Immature natural killer cell (primary cell): ENCODE measurements at regions not wholly inside any gene's neighbourhood (a gene's known extent, or its start where the extent isn't known, plus 50 kb on each side); places are given as distances from the start of the nearest gene placed in this dataset.

Experiments used
- DNase-seq, 3 donors: peaks; one replicate each; pipeline ENCODE4 v3.0.0; 2022; ENCODE audit warnings: mixed read lengths in 1 of 3
- H3K27ac Mint-ChIP-seq, 6 donors: one replicate each; pipeline ENCODE4 v1.8.0; 2020; ENCODE audit warnings: mixed read lengths in 6 of 6, mild to moderate bottlenecking in 5 of 6, inconsistent platforms in 4 of 6, moderate library complexity in 3 of 6
- H3K27me3 Mint-ChIP-seq, 3 donors: one replicate each; pipeline ENCODE4 v1.8.0; 2020 to 2021; ENCODE audit warnings: low read depth in 3 of 3, mild to moderate bottlenecking in 3 of 3, mixed read lengths in 3 of 3, moderate library complexity in 3 of 3, inconsistent platforms in 1 of 3
- H3K36me3 Mint-ChIP-seq, 3 donors: one replicate each; pipeline ENCODE4 v1.8.0; 2020; ENCODE audit warnings: mixed read lengths in 3 of 3, inconsistent platforms in 2 of 3, mild to moderate bottlenecking in 2 of 3
- H3K4me1 Mint-ChIP-seq, 2 donors: one replicate each; pipeline ENCODE4 v1.8.0; 2020; ENCODE audit warnings: inconsistent platforms in 2 of 2, mild to moderate bottlenecking in 2 of 2, mixed read lengths in 2 of 2, moderate library complexity in 1 of 2
- H3K4me3 Mint-ChIP-seq, 5 donors: one replicate each; pipeline ENCODE4 v1.8.0; 2020; ENCODE audit warnings: mild to moderate bottlenecking in 5 of 5, mixed read lengths in 5 of 5, inconsistent platforms in 3 of 5, moderate library complexity in 3 of 5
- H3K9me3 Mint-ChIP-seq, 6 donors: one replicate each; pipeline ENCODE4 v1.8.0; 2020; ENCODE audit warnings: mild to moderate bottlenecking in 6 of 6, mixed read lengths in 6 of 6, inconsistent platforms in 4 of 6, moderate library complexity in 3 of 6

- no peaks in the 10 kb centered on the region for H3K36me3 Mint-ChIP-seq
- DNase-seq, result no peak
- peaks cover 0 to 1% (median 0%) of the 10 kb centered on the region in 3 donors for H3K27me3 Mint-ChIP-seq
- H3K4me1 Mint-ChIP-seq, result no peaks in the 10 kb centered on the region
- H3K4me3 Mint-ChIP-seq, result no peak overlapping the region
- peaks cover 0 to 17% (median 5%) of the 10 kb centered on the region in 6 donors for H3K9me3 Mint-ChIP-seq
- H3K27ac Mint-ChIP-seq, result no peak overlapping the region
These were observed 183.5 kb downstream of the SLC4A3 start for GRCh38 chr2:219810895-219811294.

GRCh38 chr2:219812672-219813071, 185.2 kb downstream of the SLC4A3 start:
- H3K4me1 Mint-ChIP-seq, result no peaks in the 10 kb centered on the region
- no peak for DNase-seq
- H3K9me3 Mint-ChIP-seq, result peaks cover 0 to 19% (median 6%) of the 10 kb centered on the region in 6 donors
- no peaks in the 10 kb centered on the region for H3K36me3 Mint-ChIP-seq
- H3K4me3 Mint-ChIP-seq, result no peak overlapping the region
- no peak overlapping the region for H3K27ac Mint-ChIP-seq
- H3K27me3 Mint-ChIP-seq, result peaks cover 0 to 1% (median 1%) of the 10 kb centered on the region in 3 donors

- no peak for DNase-seq
- Mint-ChIP-seq H3K4me1 (no peaks in the 10 kb centered on the region), H3K27ac (no peak overlapping the region), H3K27me3 (peaks cover 0 to 6% (median 2%) of the 10 kb centered on the region in 3 donors), H3K9me3 (peaks cover 0 to 8% (median 6%) of the 10 kb centered on the region in 6 donors), H3K36me3 (no peaks in the 10 kb centered on the region), H3K4me3 (no peak overlapping the region)
These were observed 193.3 kb downstream of the SLC4A3 start for GRCh38 chr2:219820767-219821166.

DNA sequence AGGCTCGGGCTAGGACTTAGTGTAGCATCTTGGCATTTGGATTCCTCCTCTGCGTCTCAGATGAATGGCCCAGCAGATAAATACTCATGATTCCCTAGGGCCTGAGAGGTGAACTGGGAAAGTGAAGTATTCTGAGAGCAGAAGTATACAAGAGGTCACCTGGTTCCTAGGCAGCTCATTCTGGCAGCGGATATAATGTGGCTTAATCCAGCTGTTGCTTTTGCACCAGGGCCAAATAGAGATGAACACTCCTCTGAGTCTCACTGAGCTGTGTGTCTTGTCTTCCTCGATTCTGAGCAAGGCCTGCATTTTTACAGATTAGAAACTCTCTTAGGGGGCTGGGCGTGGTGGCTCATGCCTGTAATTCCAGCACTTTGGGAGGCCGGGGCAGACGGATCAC, 196.1 kb downstream of the SLC4A3 start:
- Mint-ChIP-seq H3K27me3 (peaks cover 0 to 3% (median 2%) of the 10 kb centered on the region in 3 donors), H3K27ac (no peak overlapping the region), H3K4me3 (no peak overlapping the region), H3K36me3 (no peaks in the 10 kb centered on the region), H3K9me3 (peaks cover 0 to 9% (median 5%) of the 10 kb centered on the region in 6 donors), H3K4me1 (no peaks in the 10 kb centered on the region)
- no peak for DNase-seq

DNA sequence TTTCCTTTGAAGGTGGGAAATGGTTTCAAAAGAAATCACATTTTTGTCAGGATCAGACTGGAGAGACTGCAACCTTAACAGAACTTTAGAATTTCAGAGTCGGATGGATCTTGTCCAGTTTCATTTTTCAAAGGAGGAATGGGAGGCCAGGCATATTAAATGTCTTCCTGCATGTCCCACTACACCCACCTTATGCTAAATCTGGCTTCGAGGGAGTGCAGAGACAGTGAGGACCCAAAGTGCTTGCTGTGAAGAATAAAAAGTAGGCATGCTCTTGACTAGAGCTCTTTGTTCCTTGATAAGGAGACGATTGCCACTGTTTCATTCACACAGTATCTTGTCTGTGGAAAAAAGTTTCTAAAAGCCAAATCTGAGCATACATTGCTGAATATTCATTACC, 197.6 kb downstream of the SLC4A3 start:
- no peaks in the 10 kb centered on the region for H3K36me3 Mint-ChIP-seq
- H3K4me1 Mint-ChIP-seq, result no peaks in the 10 kb centered on the region

GRCh38 chr2:219828127-219828526, 200.7 kb downstream of the SLC4A3 start:
- H3K27ac Mint-ChIP-seq, result no peak overlapping the region
- peaks cover 0 to 3% (median 2%) of the 10 kb centered on the region in 3 donors for H3K27me3 Mint-ChIP-seq
- no peak overlapping the region for H3K4me3 Mint-ChIP-seq
- H3K9me3 Mint-ChIP-seq, result peaks cover 0 to 8% (median 0%) of the 10 kb centered on the region in 6 donors
- no peaks in the 10 kb centered on the region for H3K4me1 Mint-ChIP-seq
- no peak for DNase-seq
- H3K36me3 Mint-ChIP-seq, result no peaks in the 10 kb centered on the region

More for the DNA sequence above, 197.6 kb downstream of the SLC4A3 start:
- Mint-ChIP-seq H3K4me3 (no peak overlapping the region), H3K9me3 (peaks cover 0 to 9% (median 0%) of the 10 kb centered on the region in 6 donors), H3K27me3 (peaks cover 0 to 3% (median 2%) of the 10 kb centered on the region in 3 donors), H3K27ac (no peak overlapping the region)
- no peak for DNase-seq

- no peaks in the 10 kb centered on the region for H3K4me1 Mint-ChIP-seq
- peaks cover 0 to 6% (median 0%) of the 10 kb centered on the region in 6 donors for H3K9me3 Mint-ChIP-seq
- no peak overlapping the region for H3K27ac Mint-ChIP-seq
- DNase-seq, result no peak
- no peak overlapping the region for H3K4me3 Mint-ChIP-seq
- H3K27me3 Mint-ChIP-seq, result peaks cover 0 to 2% (median 2%) of the 10 kb centered on the region in 3 donors
- no peaks in the 10 kb centered on the region for H3K36me3 Mint-ChIP-seq
These were observed 202.4 kb downstream of the SLC4A3 start for GRCh38 chr2:219829667-219830352.

GRCh38 chr2:219830353-219830738, 202.9 kb downstream of the SLC4A3 start:
- Mint-ChIP-seq H3K36me3 (no peaks in the 10 kb centered on the region), H3K27ac (no peak overlapping the region), H3K4me1 (no peaks in the 10 kb centered on the region), H3K4me3 (no peak overlapping the region), H3K9me3 (peaks cover 0 to 6% (median 0%) of the 10 kb centered on the region in 6 donors), H3K27me3 (peaks cover 0 to 2% (median 2%) of the 10 kb centered on the region in 3 donors)
- no peak for DNase-seq

DNA sequence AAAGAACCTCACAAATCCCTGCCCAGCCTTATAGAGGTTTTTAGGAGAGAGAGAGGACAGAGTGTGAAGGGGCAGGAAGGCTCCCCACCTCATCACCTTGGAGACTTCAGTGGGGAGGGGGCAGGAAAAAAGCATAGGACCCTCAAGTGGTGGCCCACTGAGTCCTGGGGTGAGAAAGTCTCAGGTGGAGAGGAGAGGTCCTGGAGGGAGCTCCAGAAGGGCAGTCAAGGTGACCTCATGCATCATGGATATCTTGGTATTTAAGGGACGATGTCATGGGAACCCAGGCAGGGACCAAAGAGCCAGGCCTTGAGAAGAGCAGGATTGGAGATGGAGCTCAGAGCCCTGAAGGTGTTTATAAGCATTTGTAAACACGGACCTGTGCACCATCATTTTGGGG, 204.5 kb downstream of the SLC4A3 start:
- H3K4me1 Mint-ChIP-seq, result no peaks in the 10 kb centered on the region
- no peak overlapping the region for H3K4me3 Mint-ChIP-seq
- no peak overlapping the region for H3K27ac Mint-ChIP-seq
- DNase-seq, result no peak
- H3K36me3 Mint-ChIP-seq, result no peaks in the 10 kb centered on the region
- H3K9me3 Mint-ChIP-seq, result no peaks in the 10 kb centered on the region
- H3K27me3 Mint-ChIP-seq, result peaks cover 0 to 2% (median 0%) of the 10 kb centered on the region in 3 donors

DNA sequence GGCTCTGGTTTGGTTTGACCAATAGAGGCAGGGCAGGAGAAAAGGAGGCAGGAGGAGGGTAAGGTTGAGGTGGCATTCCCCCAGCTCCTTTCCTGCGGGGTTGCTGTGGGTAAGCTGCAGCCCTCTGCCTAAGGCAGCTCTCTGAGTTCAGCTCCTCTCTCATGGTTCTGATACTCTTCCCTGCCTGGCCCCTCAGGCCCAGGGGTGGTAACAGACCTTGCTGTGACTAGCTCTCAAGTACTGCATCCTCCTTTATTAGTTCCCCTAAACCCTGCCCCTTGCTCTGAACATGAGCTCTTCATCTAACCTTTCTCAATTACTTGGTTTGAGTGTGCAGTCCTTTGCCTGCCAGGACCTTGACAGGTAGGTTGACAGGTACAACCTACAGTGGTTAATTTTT, 205.5 kb downstream of the SLC4A3 start:
- Mint-ChIP-seq H3K4me3 (no peak overlapping the region), H3K36me3 (no peaks in the 10 kb centered on the region), H3K9me3 (peaks cover 0 to 3% (median 0%) of the 10 kb centered on the region in 6 donors), H3K27ac (no peak overlapping the region), H3K4me1 (no peaks in the 10 kb centered on the region), H3K27me3 (peaks cover 0 to 2% (median 0%) of the 10 kb centered on the region in 3 donors)
- DNase-seq, result no peak

- Mint-ChIP-seq H3K4me3 (no peak overlapping the region), H3K27ac (no peak overlapping the region), H3K9me3 (peaks cover 0 to 3% (median 0%) of the 10 kb centered on the region in 6 donors), H3K27me3 (no peaks in the 10 kb centered on the region), H3K36me3 (no peaks in the 10 kb centered on the region), H3K4me1 (no peaks in the 10 kb centered on the region)
- DNase-seq, result no peak
These were observed 208.1 kb downstream of the SLC4A3 start for GRCh38 chr2:219835493-219835892.

DNA sequence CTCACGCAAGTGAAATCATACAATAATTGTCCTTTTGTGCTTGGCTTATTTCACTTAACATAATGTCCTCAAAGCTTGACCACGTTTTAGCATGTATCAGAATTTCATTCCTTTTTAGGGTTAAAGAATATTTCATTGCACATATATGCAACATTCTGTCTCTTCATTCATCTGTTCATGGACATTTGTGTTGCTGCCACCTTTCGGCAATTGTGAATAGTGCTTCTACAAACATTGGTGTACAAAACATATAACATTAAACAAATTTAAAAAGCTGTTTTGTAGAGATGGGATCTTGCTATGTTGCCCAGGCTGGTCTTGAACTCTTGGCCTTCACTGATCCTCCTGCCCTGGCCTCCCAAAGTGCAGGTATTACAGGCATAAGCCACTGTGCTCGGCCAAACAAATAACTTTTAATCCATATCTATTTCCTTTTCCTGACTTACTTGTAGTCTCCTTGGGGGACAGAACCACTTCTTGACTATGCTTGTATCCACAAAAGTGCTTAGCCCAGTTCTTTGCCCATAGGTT, 209.3 kb downstream of the SLC4A3 start:
- peaks cover 0 to 5% (median 0%) of the 10 kb centered on the region in 6 donors for H3K9me3 Mint-ChIP-seq
- no peak for DNase-seq

GRCh38 chr2:219844401-219845091, 217.1 kb downstream of the SLC4A3 start:
- Mint-ChIP-seq H3K4me3 (no peak overlapping the region), H3K27me3 (peaks cover 1 to 7% (median 3%) of the 10 kb centered on the region in 3 donors), H3K9me3 (peaks cover 0 to 2% (median 0%) of the 10 kb centered on the region in 6 donors), H3K36me3 (no peaks in the 10 kb centered on the region), H3K4me1 (no peaks in the 10 kb centered on the region), H3K27ac (no peak overlapping the region)
- DNase-seq, result no peak

More for the DNA sequence above, 209.3 kb downstream of the SLC4A3 start:
- H3K36me3 Mint-ChIP-seq, result no peaks in the 10 kb centered on the region
- H3K27ac Mint-ChIP-seq, result no peak overlapping the region
- H3K27me3 Mint-ChIP-seq, result no peaks in the 10 kb centered on the region
- H3K4me1 Mint-ChIP-seq, result no peaks in the 10 kb centered on the region
- no peak overlapping the region for H3K4me3 Mint-ChIP-seq

DNA sequence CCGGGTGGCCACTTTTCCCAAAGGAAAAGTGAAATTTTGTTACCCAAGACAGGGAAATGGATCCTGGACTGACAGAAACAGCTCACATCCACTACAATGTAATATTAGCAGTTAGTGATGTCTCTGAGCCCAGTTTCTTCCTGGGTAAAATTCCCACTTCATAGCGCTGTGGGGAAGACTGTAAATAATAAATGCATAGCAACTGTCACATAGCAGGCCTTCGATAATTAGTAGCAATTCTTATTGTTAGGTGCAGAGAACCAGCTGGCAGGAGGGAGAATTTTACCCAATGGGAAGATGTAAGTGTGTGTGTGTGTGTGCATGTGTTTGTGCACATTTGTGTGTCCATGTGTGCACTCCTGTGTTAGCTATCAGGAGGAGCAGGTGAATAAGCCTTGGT, 221.5 kb downstream of the SLC4A3 start:
- H3K4me3 Mint-ChIP-seq, result no peak overlapping the region
- no peaks in the 10 kb centered on the region for H3K36me3 Mint-ChIP-seq
- peaks cover 0 to 2% (median 0%) of the 10 kb centered on the region in 6 donors for H3K9me3 Mint-ChIP-seq
- DNase-seq, result no peak
- H3K4me1 Mint-ChIP-seq, result no peaks in the 10 kb centered on the region
- H3K27me3 Mint-ChIP-seq, result peaks cover 3 to 11% (median 4%) of the 10 kb centered on the region in 3 donors
- H3K27ac Mint-ChIP-seq, result no peak overlapping the region
